ENCODE measurements at regions not wholly inside any gene's neighbourhood (a gene's known extent, or its start where the extent isn't known, plus 50 kb on each side); places are given as distances from the start of the nearest gene placed in this dataset.

GRCh38 chr4:128519163-128519830, 231.7 kb upstream of the PGRMC2 start:
- Mint-ChIP-seq H3K27ac (no peak overlapping the region), H3K27me3 (ENCODE audit: low read depth) (no peaks in the 10 kb centered on the region), H3K9me3 (peaks cover 5% of the 10 kb centered on the region), H3K4me3 (no peak overlapping the region), H3K36me3 (peaks cover 3% of the 10 kb centered on the region), H3K4me1 (peaks cover 21% of the 10 kb centered on the region)
- no peak for TF ChIP-seq CTCF (IDR thresholded peaks at IDR 0.05; ENCODE audit: unreplicated experiment)
- no peak for DNase-seq (ENCODE audit: low spot score in 2 of 2, unreplicated experiment in 2 of 2)

GRCh38 chr4:128517739-128518510, 230.3 kb upstream of the PGRMC2 start:
- no peak overlapping the region for H3K4me3 Mint-ChIP-seq
- no peaks in the 10 kb centered on the region for H3K27me3 Mint-ChIP-seq (ENCODE audit: low read depth)
- no peak for TF ChIP-seq CTCF (IDR thresholded peaks at IDR 0.05; ENCODE audit: unreplicated experiment)
- H3K36me3 Mint-ChIP-seq = peaks cover 3% of the 10 kb centered on the region
- H3K9me3 Mint-ChIP-seq = peaks cover 11% of the 10 kb centered on the region
- no peak for DNase-seq (ENCODE audit: low spot score in 2 of 2, unreplicated experiment in 2 of 2)
- H3K4me1 Mint-ChIP-seq = peaks cover 21% of the 10 kb centered on the region
- H3K27ac Mint-ChIP-seq = peak overlapping the region; percentile 57

DNA sequence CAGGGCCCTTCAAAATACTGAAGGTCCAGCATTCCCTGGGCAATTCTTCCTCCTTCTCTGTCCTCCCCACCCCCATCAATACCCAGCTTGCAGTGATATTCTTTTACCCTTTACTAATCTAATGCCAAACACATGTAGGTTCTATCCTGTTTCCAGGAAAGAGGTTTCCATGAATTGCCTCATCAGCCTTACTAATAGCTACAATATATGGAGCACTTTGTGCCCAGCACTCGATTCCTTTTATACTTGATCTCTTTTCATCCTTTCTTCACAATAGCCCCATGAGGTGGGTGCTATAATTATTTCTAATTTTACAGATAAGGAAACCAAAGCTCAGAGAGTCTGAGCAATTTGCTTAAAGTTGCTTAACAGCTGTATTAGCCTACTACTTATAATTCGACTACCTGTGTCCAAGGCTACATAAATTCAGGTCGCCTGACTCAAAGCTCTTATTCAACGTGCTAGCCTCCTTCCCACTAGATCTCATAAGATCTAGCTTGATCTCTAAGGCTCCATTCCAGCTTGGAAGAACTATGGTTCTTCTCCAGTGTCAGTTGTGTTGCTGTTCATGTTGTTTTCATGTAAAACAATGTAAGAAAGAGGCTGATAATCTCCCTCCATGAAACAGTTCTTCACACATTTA, 229.6 kb upstream of the PGRMC2 start:
- H3K36me3 Mint-ChIP-seq = peaks cover 3% of the 10 kb centered on the region
- no peaks in the 10 kb centered on the region for H3K27me3 Mint-ChIP-seq (ENCODE audit: low read depth)
- H3K4me3 Mint-ChIP-seq = no peak overlapping the region
- no peak for DNase-seq (ENCODE audit: low spot score in 2 of 2, unreplicated experiment in 2 of 2)
- no peak for TF ChIP-seq CTCF (IDR thresholded peaks at IDR 0.05; ENCODE audit: unreplicated experiment)
- H3K4me1 Mint-ChIP-seq = peaks cover 21% of the 10 kb centered on the region
- peak overlapping the region; percentile 57 for H3K27ac Mint-ChIP-seq
- peaks cover 15% of the 10 kb centered on the region for H3K9me3 Mint-ChIP-seq

GRCh38 chr4:128516301-128516969, 228.8 kb upstream of the PGRMC2 start:
- Mint-ChIP-seq H3K27me3 (ENCODE audit: low read depth) (no peaks in the 10 kb centered on the region), H3K9me3 (peaks cover 15% of the 10 kb centered on the region), H3K27ac (peak overlapping the region; percentile 18), H3K4me3 (no peak overlapping the region), H3K36me3 (peaks cover 3% of the 10 kb centered on the region), H3K4me1 (peaks cover 17% of the 10 kb centered on the region)
- no peak for DNase-seq (ENCODE audit: low spot score in 2 of 2, unreplicated experiment in 2 of 2)
- TF ChIP-seq CTCF (IDR thresholded peaks at IDR 0.05; ENCODE audit: unreplicated experiment) = no peak

DNA sequence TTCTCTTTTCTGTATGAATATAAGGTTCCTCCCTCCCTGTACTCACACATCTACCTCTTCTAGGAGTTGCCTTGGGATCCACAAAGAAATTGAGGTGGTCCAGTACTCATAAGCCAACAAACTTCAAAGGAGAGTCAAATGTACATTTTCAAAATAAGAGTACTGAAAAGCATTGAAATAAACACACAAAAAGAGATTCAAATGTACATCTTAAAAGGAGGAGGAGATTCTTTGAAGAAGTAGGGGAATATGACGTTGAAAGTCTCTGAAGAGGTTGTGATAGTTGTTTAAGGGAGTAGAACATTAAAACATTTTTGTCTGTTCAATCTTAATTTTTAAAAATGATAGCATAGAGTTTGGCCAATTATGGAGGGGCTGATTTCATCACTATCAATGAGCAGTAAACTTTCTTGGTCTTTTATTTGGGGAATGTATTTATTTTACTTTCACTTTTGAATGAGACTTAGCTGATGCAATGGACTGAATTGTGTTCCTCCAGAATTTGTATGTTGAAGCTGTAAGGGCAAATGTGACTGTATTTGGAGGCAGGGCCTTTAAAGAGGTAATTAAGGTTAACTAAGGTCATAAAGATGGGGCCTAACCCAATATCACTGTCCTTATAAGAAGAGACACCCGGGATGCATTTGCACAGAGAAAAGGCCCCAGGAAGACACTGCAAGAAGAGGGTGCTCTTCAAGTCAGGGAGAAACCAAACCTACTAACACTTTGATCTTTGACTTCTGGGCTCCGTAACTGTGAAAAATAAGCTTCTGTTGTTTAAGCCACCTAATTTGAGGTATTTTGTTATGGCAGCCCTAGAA, 226.3 kb upstream of the PGRMC2 start:
- H3K36me3 Mint-ChIP-seq = peaks cover 3% of the 10 kb centered on the region
- H3K27me3 Mint-ChIP-seq (ENCODE audit: low read depth) = no peaks in the 10 kb centered on the region
- no peak for DNase-seq (ENCODE audit: low spot score in 2 of 2, unreplicated experiment in 2 of 2)
- H3K9me3 Mint-ChIP-seq = peaks cover 15% of the 10 kb centered on the region
- no peak overlapping the region for H3K27ac Mint-ChIP-seq
- H3K4me3 Mint-ChIP-seq = no peak overlapping the region
- TF ChIP-seq CTCF (IDR thresholded peaks at IDR 0.05; ENCODE audit: unreplicated experiment) = no peak
- peaks cover 15% of the 10 kb centered on the region for H3K4me1 Mint-ChIP-seq

Measured in mesothelial cell of epicardium (in vitro differentiated cells).